GM12891 (cell line): ENCODE measurements at regions not wholly inside any gene's neighbourhood (a gene's known extent, or its start where the extent isn't known, plus 50 kb on each side); places are given as distances from the start of the nearest gene placed in this dataset.

ENCODE experiments used
- DNase-seq: peaks from one replicate; pipeline ENCODE4 v3.0.0; 2011; ENCODE audit warnings: low spot score; ENCODE audit not compliant: insufficient read length
- FAIRE-seq: peaks from 2 replicates; lab custom pipeline; 2011; peaks lifted over from hg19 to GRCh38; lab: Jason Lieb, UNC
- PAX5 ChIP-seq: IDR thresholded peaks from 2 replicates; pipeline ENCODE4 v1.6.1; 2011; ENCODE audit warnings: low read length, moderate library complexity, mild to moderate bottlenecking; ENCODE audit not compliant: insufficient read depth, severe bottlenecking
- POLR2A ChIP-seq: IDR thresholded peaks from 2 replicates; pipeline ENCODE4 v1.6.1; 2011; ENCODE audit warnings: low read depth, low read length, control low read depth
- POLR2AphosphoS5 ChIP-seq: IDR thresholded peaks from 2 replicates; pipeline ENCODE4 v1.6.1; 2011; ENCODE audit warnings: low read depth, low read length, control low read depth
- POU2F2 ChIP-seq: IDR thresholded peaks from 2 replicates; pipeline ENCODE4 v1.6.1; 2011; ENCODE audit warnings: low read depth, mild to moderate bottlenecking, control low read depth, low read length, moderate library complexity
- SPI1 ChIP-seq: IDR thresholded peaks from 2 replicates; pipeline ENCODE4 v1.6.1; 2011; ENCODE audit warnings: low read depth, low read length, control low read depth
- TAF1 ChIP-seq: IDR thresholded peaks from 2 replicates; pipeline ENCODE4 v1.6.1; 2011; ENCODE audit warnings: low read depth, low read length, control low read depth

DNA sequence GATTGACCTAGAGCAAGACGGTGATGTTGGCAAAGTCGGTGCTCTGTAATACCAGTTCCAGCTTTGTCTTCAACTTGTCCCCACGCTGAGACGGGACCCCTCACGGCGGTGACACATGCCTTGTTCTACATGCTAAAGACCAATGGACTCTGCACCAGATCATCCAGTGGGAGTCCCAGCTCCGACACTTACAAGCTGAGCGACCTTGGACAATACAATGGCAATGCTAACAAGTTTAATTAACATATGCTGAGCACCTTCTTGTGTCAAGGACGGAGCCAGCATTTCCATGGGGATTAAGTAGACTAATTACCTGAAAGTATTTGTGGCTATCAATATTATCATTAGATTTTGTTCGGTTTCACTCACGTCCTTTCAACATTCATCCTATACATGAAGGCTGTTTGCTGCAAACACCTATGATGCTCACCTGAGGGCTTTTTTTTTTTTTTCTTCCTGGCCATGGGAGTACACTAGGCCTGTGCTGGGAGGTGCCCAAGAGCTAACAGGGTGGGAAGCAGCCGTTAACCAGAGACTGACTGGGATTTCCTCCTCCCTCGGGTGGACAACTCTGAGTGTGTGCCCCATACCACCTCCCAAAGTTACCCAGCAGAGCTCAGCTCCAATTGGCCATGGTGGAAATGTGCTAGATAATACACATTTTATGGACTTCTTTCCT is 308.6 kb upstream of the ZFHX3 start:
- DNase-seq, result no peak
- TF ChIP-seq PAX5 (no peak), POLR2AphosphoS5 (no peak), POU2F2 (no peak), POLR2A (no peak), TAF1 (no peak), SPI1 (no peak)
- no peak for FAIRE-seq

- FAIRE-seq, result no peak
Observed at GRCh38 chr16:73355981-73356380, 308.1 kb upstream of the ZFHX3 start.

GRCh38 chr16:73354434-73354833 is 306.5 kb upstream of the ZFHX3 start:
- DNase-seq (no peak), FAIRE-seq (no peak)
- TF ChIP-seq POLR2AphosphoS5 (no peak), SPI1 (no peak), PAX5 (no peak), TAF1 (no peak), POLR2A (no peak), POU2F2 (no peak)

More at GRCh38 chr16:73355981-73356380, 308.1 kb upstream of the ZFHX3 start:
- no peak for TF ChIP-seq TAF1
- TF ChIP-seq POLR2A, result no peak
- TF ChIP-seq POLR2AphosphoS5, result no peak
- no peak for TF ChIP-seq POU2F2
- no peak for TF ChIP-seq PAX5
- no peak for TF ChIP-seq SPI1
- DNase-seq, result no peak

DNA sequence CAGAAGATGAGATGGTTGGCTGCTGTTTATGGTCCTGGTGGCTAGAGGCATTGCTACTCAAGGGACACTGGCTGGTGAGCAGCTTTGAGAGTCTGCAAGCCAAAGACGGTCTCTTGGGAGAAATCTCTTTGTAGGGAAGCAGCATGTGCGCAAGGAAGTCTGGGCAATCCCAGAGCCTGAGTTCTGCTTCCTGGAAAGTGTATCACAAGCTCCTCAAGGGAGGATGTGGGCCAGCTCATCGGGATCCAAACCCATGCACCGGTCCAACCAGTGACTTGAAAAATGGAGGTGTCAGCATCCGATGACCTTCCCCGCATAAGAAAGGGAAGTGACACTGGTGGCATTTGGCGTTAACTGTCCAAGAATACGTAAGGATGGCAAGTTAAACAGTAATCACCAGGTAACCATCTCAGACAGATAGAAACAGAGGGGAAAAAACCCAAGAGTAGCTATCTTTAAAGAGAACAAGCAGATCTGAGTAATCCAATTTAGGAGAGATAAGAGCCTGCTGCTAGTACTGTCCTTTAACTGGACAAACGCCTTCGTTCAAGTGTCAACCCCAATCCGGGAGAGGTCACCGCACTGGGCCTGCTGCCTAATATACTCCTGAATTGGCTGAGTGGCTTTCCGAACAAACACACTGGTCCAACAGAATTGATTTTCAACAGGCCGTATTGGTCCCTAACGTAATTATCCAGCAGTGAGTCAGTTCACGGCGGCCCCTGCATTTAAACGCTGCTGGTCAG is 303.0 kb upstream of the ZFHX3 start:
- DNase-seq (no peak), FAIRE-seq (no peak)
- TF ChIP-seq SPI1, result no peak
- no peak for TF ChIP-seq TAF1
- no peak for TF ChIP-seq POU2F2
- no peak for TF ChIP-seq POLR2AphosphoS5
- TF ChIP-seq POLR2A, result no peak
- no peak for TF ChIP-seq PAX5

DNA sequence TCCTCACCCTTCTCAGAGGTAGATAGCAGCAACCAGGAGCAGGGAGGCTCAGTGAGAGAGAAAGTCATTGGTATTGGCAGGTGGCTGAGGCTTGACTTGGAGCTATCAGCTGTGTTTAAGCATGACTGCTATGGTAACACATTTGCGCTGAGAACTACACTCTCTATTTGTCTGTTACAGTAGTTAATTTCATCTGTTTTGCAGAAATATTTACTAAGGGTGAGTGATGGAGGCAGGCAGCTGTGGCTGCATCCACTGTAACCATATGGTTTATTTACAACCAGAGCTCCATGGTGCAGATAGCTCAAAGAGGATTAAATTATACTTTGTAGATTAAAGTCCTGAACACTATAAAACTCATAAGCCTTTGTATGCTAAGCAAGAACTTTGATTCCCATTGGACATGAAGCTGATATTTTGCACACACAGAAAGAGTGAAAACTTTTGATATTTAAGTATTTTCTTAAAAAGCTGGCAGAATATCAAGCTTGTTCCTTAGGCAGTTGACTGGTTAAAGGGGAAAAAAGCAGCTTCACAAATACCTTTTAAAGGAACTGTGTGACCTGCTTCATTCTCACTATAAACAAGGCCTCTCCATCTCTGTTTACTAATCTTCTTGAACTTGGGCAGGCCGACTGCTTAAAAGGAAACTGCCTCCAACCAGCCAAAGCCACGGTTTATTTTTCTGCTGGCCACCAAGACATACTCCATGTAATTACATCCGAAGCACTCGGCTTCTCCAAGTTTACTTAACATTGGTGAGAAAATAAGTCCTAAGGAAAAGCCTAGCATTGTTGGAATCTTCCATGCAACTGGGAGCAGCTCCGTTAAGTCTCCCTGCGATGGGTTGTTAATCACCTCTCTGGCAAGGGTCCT is 299.8 kb upstream of the ZFHX3 start:
- TF ChIP-seq POLR2AphosphoS5, result no peak
- no peak for TF ChIP-seq POU2F2
- no peak for TF ChIP-seq PAX5
- no peak for TF ChIP-seq TAF1
- TF ChIP-seq SPI1, result no peak
- TF ChIP-seq POLR2A, result no peak
- FAIRE-seq (no peak), DNase-seq (no peak)

DNA sequence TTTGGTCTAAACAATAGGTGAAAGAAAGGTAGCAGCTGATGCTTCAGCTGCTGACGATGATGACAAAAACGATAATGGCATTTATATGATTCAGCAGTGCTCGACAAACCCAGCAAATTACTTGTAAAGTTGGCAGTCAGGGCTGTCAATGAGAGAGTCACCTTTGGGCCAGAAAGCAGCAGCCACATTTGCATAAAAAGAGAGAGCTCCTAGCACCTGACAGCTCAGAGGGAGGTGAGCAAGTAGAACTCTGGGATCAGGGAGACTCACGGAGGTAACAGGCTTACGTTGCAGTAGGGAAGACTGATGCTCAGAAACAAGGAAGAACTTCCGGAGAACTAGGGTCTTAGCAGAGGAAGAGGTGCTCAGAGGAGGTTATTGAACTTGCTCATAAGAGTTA is 291.9 kb upstream of the ZFHX3 start:
- DNase-seq (no peak), FAIRE-seq (no peak)
- TF ChIP-seq POLR2AphosphoS5 (no peak), SPI1 (no peak), TAF1 (no peak), POU2F2 (no peak), PAX5 (no peak), POLR2A (no peak)

DNA sequence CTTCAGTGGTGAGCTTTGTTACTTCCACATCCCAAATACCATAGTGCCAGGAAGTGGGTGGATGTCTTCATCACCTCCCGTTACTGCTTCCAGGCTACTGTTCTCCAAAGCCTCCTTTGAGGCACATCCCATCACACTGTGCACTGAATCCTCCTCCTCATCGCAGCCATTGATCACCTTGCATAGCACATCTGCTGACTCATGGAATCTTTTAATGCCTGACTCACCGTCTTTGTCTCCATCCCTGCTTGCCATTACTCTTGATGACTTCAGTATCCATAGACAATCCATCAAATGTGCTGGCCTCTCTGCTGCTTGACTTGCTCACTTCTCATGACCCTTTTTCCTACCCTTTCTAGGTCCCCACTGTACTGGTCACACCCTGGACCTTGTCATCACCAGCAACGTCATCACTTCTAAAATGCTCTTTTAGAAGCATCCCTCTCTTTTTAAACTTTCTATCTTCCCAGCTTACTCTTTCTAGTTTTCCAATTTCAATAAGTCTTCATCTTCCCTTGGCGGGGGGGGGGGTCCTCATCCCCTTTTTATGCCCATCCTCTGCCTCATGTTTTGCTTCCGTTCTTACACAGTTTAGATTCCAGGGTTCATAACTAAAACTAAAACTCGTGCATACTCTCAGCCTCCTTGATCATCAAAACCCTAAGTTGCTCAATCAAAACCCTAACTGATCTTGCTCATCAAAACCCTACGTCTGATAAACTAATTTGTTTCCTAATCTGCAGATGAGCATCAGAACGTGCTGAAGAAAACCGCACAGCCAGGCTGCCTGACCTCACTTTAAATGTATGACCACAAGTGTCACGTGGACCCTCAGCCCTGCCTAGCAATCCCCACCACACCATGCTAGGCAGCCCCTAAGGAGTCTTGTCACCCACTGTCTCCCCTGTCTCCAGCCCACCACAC is 289.7 kb upstream of the ZFHX3 start:
- DNase-seq (no peak), FAIRE-seq (no peak)
- TF ChIP-seq POLR2A, result no peak
- TF ChIP-seq POU2F2, result no peak
- TF ChIP-seq SPI1, result no peak
- TF ChIP-seq TAF1, result no peak
- no peak for TF ChIP-seq PAX5
- no peak for TF ChIP-seq POLR2AphosphoS5

DNA sequence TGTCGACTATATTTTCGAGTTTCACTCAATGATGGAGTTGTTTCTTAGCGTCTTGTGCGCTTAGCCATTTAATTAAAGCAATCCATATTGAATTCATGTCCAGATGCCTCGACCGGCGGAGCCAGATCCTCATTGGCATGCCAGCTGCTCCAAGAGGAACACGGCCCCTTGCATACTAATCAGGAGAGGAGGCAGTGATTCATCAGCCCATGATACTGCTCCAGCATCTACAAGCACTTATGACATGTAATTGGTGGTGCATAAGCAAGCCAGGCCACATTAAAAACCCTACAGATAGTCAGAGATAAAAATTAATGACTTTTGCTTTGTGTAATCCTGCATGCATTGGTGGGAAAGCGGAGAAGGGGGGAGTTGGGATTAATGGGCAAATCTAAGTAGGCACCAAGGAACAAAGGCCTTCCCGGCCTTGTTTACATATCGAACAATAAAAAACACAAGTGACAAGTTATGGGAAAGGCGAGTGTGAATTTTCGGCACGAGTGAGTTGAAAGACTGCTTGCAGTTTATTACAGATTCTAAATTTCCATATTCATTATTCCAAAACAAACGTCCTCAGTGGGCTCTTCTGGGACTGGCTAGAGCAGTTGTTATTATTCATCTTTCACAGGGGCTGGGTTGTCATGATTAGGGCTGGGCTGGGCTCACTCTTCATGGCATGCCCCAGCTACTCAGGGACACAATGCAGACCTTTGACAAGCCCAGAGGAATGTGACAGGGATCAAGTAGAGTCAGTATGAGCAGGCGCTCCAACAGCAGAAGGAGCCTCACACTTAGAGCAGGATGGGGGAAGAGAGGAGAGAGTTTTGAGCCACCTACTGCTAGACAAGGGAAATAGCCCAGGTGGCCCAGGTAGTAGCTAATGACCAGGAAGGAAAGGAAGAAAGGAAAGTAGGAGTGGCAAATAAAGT is 281.7 kb upstream of the ZFHX3 start:
- TF ChIP-seq SPI1 (no peak), POLR2AphosphoS5 (no peak), PAX5 (no peak), TAF1 (no peak), POU2F2 (no peak), POLR2A (no peak)
- FAIRE-seq (no peak), DNase-seq (no peak)
